ENCODE measurements at regions not wholly inside any gene's neighbourhood (a gene's known extent, or its start where the extent isn't known, plus 50 kb on each side); places are given as distances from the start of the nearest gene placed in this dataset.
A peak's percentile ranks its signal among the peaks of the same experiment; 100 is the strongest.

- H3K27ac ChIP-seq, result no peak overlapping the region
Measured at GRCh38 chr3:167909952-167910351, 174.4 kb downstream of the SERPINI1 start.

DNA sequence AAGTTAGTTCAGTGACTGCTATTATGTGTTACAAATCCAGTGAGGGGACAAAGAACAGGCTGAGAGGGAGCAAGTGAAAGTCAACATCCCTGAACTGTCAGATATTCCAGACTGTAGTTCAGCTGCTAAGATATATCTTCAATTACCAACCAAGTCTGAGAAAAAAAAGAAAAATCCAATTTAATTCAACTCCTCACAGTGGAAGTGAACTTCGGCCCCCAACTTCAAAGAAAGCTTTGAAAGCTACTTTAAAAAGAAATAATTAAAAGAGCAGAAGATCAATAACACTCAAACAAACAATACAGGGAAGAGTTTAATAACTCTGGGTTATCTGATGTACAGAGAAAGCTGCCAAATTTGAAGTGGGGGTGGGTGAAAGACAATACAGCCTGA, 174.0 kb downstream of the SERPINI1 start:
- no peak overlapping the region for H3K27ac ChIP-seq
- TF ChIP-seq ZFX (IDR thresholded peaks at IDR 0.05; ENCODE audit: borderline replicate concordance), result no peak
- TF ChIP-seq CTCF (IDR thresholded peaks at IDR 0.05), result no peak

More at GRCh38 chr3:167909952-167910351, 174.4 kb downstream of the SERPINI1 start:
- TF ChIP-seq CTCF (IDR thresholded peaks at IDR 0.05) (no peak), ZFX (IDR thresholded peaks at IDR 0.05; ENCODE audit: borderline replicate concordance) (no peak)

DNA sequence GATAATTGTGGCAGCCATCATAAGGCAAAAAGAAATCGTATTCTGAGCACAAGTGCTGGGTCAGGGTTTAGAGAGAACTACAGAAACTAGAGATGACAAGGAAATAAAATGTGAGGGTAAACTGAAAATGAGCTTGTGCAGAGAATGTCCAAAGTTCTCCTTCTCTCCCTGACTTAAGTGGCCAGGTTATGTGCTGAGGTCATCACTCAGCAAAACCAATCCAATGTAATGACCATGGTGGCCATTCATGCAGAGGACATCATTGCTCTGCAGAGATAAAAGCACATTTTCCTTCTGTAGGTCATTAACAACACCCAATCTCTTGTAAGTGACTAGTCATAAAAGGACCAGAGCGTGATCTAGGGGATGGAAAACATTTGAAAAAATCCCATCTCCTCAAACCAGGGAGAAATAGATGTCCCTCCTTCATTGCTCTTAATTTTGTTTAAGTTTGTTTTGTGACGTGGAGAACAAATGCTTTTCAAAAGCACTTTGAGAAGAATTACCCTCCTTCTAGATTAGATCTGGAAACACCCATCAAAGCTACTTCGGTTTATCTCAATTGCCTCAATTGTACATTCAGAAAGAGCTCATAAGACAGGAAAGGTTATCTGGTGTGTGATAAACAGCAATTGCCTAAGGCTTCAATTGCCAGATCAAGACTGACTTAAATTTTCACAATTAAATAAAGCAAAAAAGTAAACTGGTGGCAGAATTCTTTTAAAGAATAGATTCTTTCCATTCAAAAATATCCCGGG, 173.4 kb downstream of the SERPINI1 start:
- no peak for TF ChIP-seq CTCF (IDR thresholded peaks at IDR 0.05)
- no peak for TF ChIP-seq ZFX (IDR thresholded peaks at IDR 0.05; ENCODE audit: borderline replicate concordance)

GRCh38 chr3:167908221-167908620, 172.7 kb downstream of the SERPINI1 start:
- TF ChIP-seq ZFX (IDR thresholded peaks at IDR 0.05; ENCODE audit: borderline replicate concordance), result no peak
- no peak for TF ChIP-seq CTCF (IDR thresholded peaks at IDR 0.05)
- no peak overlapping the region for H3K27ac ChIP-seq

More for the DNA sequence above, 173.4 kb downstream of the SERPINI1 start:
- H3K27ac ChIP-seq, result no peak overlapping the region

DNA sequence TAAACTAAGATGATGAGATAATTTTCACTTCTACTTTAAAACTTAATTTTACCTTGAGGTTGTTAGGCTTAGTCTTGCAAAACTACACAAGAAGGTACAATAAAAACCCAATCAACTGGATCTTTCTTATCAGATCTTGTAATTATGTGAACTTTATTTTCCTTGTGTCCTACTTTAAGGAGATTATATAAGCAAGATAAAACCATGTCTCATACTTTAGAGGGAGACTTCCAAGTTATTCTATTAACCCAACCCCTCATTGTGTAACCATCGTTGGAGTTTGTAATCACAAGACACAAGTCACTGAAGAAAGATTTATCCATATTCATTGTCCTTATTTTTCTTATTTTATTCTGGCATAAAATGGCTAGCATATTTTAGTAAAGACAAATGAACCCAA, 165.6 kb downstream of the SERPINI1 start:
- peak overlapping the region; percentile 34; the same call in 1 of the 2 replicates for H3K27ac ChIP-seq
- no peak for TF ChIP-seq ZFX (IDR thresholded peaks at IDR 0.05; ENCODE audit: borderline replicate concordance)
- no peak for TF ChIP-seq CTCF (IDR thresholded peaks at IDR 0.05)

GRCh38 chr3:167899093-167899492, 163.6 kb downstream of the SERPINI1 start:
- no peak overlapping the region for H3K27ac ChIP-seq
- TF ChIP-seq CTCF (IDR thresholded peaks at IDR 0.05) (no peak), ZFX (IDR thresholded peaks at IDR 0.05; ENCODE audit: borderline replicate concordance) (no peak)

- no peak for TF ChIP-seq ZFX (IDR thresholded peaks at IDR 0.05; ENCODE audit: borderline replicate concordance)
- no peak for TF ChIP-seq CTCF (IDR thresholded peaks at IDR 0.05)
- no peak overlapping the region for H3K27ac ChIP-seq
Measured at GRCh38 chr3:167898091-167898490, 162.6 kb downstream of the SERPINI1 start.
